ENCODE measurements at regions not wholly inside any gene's neighbourhood (a gene's known extent, or its start where the extent isn't known, plus 50 kb on each side); places are given as distances from the start of the nearest gene placed in this dataset.

- FAIRE-seq, result no peak
- Histone ChIP-seq H3K27ac (no peak overlapping the region), H3K4me3 (no peak overlapping the region), H3K4me1 (no peaks in the 10 kb centered on the region), H3K27me3 (no peaks in the 10 kb centered on the region), H3K36me3 (no peaks in the 10 kb centered on the region), H3K9me3 (no peaks in the 10 kb centered on the region)
- TF ChIP-seq CTCF (IDR thresholded peaks at IDR 0.05), result no peak
- 57 to 68% methylated on average over 5 of the region's 5 CpGs for WGBS, 2 donors
- intact Hi-C loops (cut with DNase I), result no loop called here
- DNase-seq, result no peak
- ATAC-seq, result no peak
These were observed 288.2 kb upstream of the LRATD1 start for GRCh38 chr2:14344355-14344754.

GRCh38 chr2:14348247-14348646, 284.3 kb upstream of the LRATD1 start:
- no peaks in the 10 kb centered on the region for H3K27me3 ChIP-seq
- WGBS, 2 donors, result 62 to 68% methylated on average over 8 of the region's 8 CpGs
- H3K4me1 ChIP-seq, result no peaks in the 10 kb centered on the region
- no peaks in the 10 kb centered on the region for H3K36me3 ChIP-seq
- ATAC-seq (no peak), DNase-seq (no peak), FAIRE-seq (no peak)
- H3K4me3 ChIP-seq, result no peak overlapping the region
- TF ChIP-seq CTCF (IDR thresholded peaks at IDR 0.05), result no peak
- no peak overlapping the region for H3K27ac ChIP-seq
- H3K9me3 ChIP-seq, result no peaks in the 10 kb centered on the region
- intact Hi-C loops (cut with DNase I), result no loop called here

GRCh38 chr2:14350856-14351255, 281.7 kb upstream of the LRATD1 start:
- Histone ChIP-seq H3K27ac (no peak overlapping the region), H3K9me3 (no peaks in the 10 kb centered on the region), H3K36me3 (no peaks in the 10 kb centered on the region), H3K27me3 (no peaks in the 10 kb centered on the region), H3K4me3 (no peak overlapping the region), H3K4me1 (no peaks in the 10 kb centered on the region)
- FAIRE-seq (no peak), DNase-seq (no peak), ATAC-seq (no peak)
- no peak for TF ChIP-seq CTCF (IDR thresholded peaks at IDR 0.05)
- intact Hi-C loops (cut with DNase I), result no loop called here

- no peak for DNase-seq
- no peaks in the 10 kb centered on the region for H3K27me3 ChIP-seq
- H3K9me3 ChIP-seq, result no peaks in the 10 kb centered on the region
- TF ChIP-seq CTCF (IDR thresholded peaks at IDR 0.05), result no peak
- H3K27ac ChIP-seq, result no peak overlapping the region
- no peak overlapping the region for H3K4me3 ChIP-seq
- H3K36me3 ChIP-seq, result no peaks in the 10 kb centered on the region
- intact Hi-C loops (cut with DNase I), result no loop called here
- no peak for FAIRE-seq
- ATAC-seq, result no peak
- H3K4me1 ChIP-seq, result no peaks in the 10 kb centered on the region
These were observed 280.4 kb upstream of the LRATD1 start for GRCh38 chr2:14352067-14352466.

- no peak for TF ChIP-seq CTCF (IDR thresholded peaks at IDR 0.05)
- 53 to 57% methylated on average over 3 of the region's 3 CpGs for WGBS, 2 donors
- H3K27ac ChIP-seq, result no peak overlapping the region
- DNase-seq (no peak), ATAC-seq (no peak), FAIRE-seq (no peak)
- intact Hi-C loops (cut with DNase I), result no loop called here
- H3K4me1 ChIP-seq, result no peaks in the 10 kb centered on the region
- no peak overlapping the region for H3K4me3 ChIP-seq
- H3K9me3 ChIP-seq, result no peaks in the 10 kb centered on the region
- no peaks in the 10 kb centered on the region for H3K27me3 ChIP-seq
- H3K36me3 ChIP-seq, result no peaks in the 10 kb centered on the region
These were observed 278.3 kb upstream of the LRATD1 start for GRCh38 chr2:14354231-14354630.

Measured in pancreas (tissue), 10 donors.